SKM-1 treated with dmso at 0.1 percent for 144 hours (cell line): ENCODE measurements at regions not wholly inside any gene's neighbourhood (a gene's known extent, or its start where the extent isn't known, plus 50 kb on each side); places are given as distances from the start of the nearest gene placed in this dataset.
"Not testable (repeated sequence)": the region's sequence is repeated elsewhere in the genome, so short reads cannot be mapped to it uniquely, and the experiment has no call there.

Experiments
- DNase-seq: peaks from one replicate; lab custom pipeline; 2025; ENCODE audit not compliant: unreplicated experiment; lab: John Stamatoyannopoulos, UW

DNA sequence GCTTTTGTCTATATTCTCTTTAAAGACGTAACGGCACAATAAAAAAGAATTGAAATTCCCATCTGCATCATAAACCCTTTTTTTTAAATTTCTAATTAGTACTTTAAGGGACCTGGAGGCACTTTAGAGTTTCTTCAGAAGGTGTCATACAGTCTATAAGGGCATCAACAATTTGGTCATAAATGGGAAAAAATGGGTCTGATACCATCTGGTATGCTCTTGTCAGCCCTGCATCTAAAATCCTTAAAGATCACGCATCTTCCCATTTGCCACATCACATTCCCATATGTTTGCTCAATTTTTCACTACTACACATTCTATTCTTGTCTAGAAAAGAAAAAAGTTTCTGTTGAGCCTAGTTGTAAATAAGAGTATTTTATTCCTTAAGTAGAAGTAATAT lies 53.8 kb downstream of the COX7C start:
- DNase-seq: no peak

DNA sequence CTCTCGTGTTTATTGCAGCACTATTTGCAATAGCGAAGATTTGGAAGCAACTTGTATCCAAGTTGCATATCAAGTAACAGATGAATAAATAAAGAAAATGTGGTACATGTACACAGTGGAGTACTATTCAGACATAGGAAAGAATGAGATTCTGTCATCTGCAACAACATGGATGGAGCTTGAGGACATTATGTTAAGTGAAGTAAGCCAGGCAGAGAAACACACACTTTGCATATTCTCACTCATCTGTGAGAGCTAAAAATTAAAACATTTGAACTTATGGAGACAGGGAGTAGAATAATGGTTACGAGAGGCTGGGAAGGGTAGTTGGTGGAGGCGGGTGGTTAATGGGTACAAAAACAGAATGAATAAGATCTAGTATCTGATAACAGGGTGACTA lies 56.3 kb downstream of the COX7C start:
- no peak for DNase-seq

DNA sequence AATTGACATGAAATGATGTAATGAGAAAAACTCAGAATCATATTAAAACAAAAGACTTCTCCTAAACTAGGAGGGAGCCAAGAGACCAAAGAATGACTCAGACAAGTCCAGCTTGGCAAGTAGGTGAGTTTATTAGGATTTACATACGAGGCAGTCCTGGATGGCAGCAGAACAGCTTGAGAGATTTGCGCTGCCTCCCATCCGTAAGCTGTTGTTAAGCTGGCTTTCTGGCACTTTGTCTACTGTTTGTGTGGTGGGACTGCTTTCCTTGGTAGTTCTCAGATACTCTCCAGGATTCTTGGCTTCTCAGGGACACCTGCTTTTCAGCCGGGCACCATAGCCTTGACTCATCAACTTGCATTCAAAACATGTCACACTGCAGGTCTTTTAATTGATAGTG lies 57.6 kb downstream of the COX7C start:
- DNase-seq: no peak

DNA sequence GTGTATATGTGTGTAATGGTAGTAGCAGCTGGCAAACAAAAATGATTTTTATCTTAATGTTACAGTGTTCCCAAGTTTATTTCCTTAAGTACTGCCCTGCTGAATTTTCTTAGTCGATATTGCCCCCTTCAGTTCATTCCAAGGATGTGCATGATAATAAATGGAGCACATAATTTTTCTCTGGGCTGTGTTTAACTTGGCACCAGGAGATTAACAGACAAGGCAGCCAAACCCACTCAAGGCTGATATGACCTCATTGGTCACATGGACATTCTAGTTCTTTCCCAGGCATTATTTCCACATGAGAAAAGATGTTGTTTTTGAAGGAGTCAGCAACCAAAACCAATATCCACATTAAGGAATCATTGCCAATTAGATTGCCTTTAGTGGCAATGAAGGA lies 61.8 kb downstream of the COX7C start:
- DNase-seq: peak; percentile 45

DNA sequence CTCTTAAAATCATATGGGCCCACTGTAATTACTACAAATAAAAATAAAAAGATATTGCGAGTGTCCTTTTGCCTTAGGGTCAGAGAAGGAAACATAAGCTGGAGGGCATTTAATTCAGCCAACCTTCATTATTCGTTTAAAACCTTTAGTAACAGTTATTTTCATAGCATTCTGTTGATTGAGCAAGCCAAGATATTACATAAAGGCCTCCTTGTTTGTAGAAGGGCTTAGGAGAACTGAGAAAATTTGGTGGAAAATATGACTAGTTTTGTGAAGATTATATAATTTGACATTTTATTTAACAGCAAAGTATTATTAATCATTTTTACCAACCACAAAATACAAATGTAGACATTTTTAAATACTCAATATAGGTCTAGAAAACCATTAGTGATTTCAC lies 62.2 kb downstream of the COX7C start:
- DNase-seq: no peak

DNA sequence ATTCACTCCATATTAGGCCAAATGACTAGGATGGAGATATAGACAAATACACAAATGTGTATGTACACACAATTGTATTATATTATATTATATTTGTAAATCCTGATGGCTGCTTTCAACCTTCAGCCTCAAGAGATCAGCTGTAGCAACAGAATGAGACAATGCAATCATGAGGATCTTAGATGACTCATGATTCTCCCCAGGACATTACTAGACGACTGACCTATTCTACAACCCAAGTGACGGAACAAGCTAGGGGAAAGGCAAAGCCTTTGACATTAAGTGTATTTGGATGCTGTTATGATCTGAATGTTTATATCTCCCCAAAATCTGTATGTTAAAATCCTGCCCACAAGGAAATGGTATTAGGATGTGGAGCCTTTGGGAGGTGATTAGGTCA lies 66.5 kb downstream of the COX7C start:
- DNase-seq: no peak

DNA sequence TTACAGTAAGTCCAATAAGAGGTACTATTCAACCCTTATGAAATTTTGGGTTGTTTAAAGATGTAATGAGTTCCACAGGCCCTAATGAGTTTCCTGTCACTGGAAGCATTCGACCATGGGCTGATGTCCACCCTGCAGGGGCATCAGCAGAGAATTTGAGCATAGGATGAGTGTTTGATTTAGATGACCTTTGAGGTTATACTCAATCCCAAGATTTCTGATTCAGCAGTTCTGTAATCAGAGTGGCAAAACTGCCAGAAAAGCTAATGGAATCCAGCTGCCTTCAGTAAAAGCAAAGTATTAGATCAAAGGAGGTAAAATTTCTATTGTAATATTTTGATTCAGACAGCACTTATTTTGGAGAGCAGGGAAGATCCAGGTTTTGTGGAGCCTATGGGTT lies 68.3 kb downstream of the COX7C start:
- no peak for DNase-seq

DNA sequence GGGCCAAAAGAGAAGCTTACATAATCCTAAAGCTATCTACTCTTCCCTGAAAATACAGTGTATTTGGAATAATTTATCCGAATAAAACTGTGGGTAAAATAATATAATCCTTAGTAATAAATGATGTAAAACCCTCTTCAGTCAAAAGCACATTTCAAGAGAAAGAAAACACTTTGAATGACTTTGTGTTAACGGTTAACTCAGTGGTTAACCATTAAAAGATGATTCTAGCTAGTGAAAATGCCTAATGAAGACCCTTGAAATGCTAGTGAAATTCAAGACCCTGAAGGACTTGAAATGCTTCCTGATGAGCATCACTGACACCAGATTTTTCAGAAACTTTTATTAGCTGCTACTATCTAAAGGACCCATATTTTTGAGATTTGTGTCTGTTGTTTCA lies 70.7 kb downstream of the COX7C start:
- no peak for DNase-seq

DNA sequence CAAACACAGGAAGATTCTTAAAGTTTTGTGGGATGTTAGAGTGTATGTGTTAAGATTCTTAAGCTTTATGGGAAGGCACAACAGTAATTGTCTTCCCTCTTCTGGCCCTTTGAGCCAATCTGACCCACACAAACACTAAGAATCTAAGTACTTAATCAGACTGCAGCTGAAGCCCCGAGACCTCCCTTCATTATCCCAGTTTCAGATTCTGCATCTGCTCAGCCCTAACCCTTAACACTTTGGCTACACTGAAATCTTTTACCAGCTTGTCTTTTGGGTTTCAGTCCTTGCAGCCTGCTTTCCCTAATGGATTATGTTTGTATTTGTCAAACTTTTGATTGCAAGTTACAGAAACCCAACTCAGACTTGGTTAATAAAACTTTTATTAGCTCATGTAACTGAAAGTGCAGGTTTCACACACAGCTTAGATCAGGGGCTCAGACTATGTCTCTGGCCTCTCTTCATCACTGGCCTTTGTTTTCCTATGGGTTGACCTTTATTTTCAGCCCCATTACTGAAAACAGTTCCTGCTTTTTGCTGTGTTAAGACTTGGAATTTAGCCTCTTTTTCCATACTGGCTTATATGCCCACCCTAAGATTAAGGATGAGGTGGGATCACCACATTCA lies 71.5 kb downstream of the COX7C start:
- no peak for DNase-seq

DNA sequence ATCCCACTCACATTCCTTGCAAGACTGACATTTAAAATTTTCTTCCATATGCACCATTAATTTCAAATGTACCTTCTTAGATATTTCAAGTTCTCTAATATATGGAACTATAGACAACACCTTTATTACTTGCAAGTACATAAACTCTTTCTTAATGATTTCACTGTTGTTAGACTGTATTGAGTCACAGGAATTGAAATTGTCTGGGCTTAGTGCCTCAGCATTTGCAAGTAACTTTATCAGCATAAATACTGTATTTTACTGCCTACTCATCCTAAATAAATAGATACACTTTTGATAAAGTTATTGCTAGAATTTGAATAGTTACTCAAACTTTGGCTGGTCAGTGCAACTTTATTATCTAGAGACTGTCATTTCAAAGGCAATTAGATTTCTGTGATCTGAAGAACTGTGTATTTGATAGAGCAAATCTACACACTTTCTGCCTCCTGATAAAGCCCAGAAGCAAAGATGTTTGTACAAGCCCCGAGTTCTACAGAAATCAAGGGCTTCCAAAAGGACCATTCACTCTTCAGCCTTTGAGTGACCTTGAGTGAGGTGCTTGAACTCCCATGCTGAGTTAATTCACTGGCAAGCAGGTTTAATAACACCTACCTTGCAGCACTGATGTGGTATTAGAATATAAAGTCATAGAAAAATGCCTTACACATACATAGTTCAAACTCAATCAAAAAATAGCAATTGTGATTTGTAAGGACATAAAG lies 91.6 kb downstream of the COX7C start:
- DNase-seq: no peak

DNA sequence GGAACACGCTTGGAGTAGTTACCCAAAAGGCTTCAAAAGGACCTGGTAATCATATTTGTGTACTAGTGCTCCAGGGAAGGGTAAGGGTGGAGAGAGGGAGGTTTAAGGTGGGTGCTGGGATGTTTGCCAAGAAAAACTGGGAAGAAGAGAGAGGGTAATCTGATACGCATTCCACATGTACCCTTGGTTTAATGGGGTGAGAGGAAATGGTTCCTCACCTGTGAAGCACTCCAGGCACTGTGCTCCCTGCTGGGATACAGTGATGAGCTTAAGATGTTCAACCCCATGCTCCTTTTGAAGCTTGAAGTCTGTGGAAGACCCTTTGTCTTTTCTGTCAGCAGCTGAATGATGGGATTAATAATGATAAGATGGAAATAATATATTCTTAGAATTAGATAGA lies 98.4 kb downstream of the COX7C start:
- DNase-seq: no peak

DNA sequence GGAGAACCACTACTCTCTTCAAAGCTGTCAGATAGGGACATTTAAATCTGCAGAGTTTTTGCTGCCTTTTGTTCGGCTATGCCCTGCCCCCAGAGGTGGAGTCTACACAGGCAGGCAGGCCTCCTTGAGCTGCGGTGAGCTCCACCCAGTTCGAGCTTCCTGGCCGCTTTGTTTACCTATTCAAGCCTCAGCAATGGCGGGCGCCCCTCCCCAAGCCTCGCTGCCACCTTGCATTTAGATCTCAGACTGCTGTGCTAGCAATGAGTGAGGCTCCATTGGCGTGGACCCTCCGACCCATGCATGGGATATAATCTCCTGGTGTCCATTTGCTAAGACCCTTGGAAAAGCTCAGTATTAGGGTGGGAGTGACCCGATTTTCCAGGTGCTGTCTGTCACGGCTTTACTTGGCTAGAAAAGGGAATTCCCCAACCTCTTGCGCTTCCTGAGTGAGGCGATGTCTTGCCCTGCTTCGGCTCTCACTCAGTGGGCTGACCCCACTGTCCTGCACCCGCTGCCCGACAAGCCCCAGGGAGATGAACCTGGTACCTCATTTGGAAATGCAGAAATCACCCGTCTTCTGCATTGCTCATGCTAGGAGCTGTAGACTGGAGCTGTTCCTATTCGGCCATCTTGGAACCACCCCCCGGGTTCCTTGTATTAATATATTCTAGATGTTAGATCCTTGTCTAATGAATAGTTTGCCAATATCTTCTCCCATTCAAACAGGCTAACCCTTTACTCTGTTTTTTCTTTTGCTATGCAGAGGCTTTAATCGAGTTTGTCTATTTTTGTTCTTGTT lies 113.8 kb downstream of the COX7C start:
- DNase-seq: not testable (repeated sequence)

DNA sequence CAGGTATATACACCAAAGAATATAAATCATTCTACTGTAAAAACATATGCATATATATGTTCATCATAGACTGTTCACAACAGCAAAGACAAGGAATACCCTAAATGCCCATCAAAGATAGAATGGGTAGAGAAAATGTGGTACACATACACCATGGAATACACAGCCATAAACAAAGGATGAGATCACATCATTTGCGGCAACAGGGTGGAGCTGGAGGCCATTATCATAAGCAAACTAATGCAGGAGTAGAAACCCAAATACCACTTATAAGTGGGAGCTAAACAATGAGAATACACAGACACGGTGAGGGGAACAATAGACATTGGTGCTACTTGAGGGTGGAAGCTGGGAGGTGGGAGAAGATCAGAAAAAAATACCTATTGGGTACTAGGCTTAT lies 117.6 kb downstream of the COX7C start:
- no peak for DNase-seq

DNA sequence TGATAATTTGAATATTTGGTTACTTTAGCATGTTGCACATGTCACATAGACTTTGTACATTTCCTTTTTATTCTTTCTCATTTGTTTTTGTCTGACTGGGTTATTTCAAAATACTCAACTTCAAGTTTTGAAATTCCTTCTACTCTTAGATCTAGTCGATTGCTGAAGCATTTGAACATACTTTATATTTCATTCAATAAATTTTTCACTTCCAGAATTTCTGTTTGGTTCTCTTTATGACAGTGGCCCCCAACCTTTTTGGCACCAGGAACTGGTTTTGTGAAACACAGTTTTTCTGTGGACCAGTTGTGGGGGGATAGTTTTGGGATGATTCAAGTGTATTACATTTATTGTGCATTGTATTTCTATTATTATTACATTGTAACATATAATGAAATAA lies 119.8 kb downstream of the COX7C start:
- no peak for DNase-seq

DNA sequence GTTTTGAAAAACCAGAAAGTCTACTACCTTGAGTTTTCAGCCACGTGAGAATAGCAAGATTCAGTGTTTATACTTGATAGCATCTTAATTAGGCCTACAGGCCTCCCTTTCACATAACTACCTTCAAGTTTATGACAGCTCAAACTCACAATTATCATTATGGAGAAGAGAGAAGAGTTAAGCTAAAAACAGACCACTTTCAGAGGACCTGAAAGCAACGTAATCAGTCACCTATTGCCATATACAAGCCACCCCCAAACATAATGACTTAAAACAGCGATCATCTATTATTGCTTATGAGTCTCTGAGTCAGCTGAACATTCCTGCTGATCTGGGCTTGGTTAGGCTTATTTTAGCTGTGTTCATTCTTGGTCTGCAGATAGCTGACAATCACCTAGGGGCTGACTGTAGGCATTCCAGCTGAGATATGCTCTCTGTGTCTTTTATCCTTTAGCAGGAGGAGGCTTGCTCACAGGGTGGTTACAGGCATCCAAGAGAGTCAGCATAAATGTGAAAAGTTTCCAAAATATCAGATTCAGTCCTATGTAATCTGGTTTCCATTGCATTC lies 130.9 kb downstream of the COX7C start:
- no peak for DNase-seq

DNA sequence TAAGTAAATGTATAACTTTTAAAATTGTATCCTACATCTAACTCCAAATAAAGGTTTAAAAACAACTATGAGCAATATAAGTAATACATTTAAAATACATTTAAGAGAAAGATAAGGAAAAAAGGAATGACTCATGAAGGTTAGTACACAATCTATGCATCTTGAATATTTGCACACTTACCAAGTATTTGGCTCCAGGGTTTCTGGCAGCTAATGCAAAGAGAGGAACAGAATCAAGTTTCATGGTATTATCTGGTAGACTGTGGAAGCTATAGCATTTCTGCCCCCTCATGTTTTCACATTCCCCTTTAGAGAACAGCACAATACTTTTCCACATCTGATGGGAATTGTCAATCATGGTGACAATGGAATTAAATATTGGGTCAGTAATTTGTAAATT lies 132.1 kb downstream of the COX7C start:
- DNase-seq: no peak

DNA sequence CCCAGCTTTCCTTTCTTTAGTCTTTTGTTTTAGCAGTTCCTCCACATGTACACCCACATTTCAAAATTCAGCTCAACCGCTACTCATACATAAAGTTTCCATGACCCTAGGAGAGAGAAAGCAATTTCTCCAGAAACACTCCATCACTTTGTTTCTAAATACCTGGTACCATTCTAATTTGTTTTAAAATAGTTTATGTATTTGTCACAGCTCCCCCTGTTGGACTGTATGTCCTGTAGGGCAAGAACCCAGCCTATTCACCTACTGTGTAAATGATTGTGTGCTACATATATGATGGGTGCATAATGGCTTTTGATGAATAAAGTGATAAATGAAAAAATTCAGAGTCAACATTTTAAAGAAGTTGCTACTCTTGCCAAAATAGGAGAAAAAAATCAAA lies 139.1 kb downstream of the COX7C start:
- no peak for DNase-seq

DNA sequence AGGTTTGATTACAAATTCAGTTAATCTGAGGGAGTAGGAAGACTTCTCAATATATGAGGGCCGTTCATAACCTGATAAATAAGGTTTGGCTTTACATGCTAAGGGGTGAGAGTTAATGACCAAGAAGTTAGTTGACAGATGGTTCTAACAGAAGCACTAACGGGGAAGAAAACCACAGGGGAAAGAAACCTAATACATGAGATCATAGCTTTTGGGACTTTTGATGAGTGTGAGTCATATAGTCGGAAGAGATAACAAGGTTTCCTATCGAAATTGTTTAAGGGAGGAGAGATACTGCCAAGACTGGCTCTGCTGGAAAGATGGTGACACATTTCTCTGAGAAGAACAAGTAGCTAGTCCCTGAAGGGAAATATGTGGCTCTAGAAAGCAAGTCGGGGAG lies 140.1 kb downstream of the COX7C start:
- DNase-seq: no peak

DNA sequence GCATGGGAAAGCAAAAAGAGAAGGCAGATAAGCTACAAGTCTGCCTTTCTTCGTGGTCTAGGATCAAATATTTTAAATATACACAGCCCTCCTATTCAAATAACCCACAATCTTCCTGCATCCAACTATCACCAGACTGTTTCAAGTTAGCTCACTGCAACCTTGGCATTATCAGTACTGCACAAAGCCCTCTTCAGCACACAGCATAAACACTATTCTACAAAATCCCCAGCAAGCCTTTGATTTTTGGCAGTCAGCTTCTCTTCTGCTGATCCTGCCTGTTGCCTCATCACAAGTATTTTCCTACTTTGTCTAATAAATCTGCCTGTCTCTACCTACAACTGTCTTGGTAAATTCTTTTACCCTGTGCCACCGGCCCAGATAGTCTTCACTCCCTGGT lies 142.9 kb downstream of the COX7C start:
- DNase-seq: no peak

DNA sequence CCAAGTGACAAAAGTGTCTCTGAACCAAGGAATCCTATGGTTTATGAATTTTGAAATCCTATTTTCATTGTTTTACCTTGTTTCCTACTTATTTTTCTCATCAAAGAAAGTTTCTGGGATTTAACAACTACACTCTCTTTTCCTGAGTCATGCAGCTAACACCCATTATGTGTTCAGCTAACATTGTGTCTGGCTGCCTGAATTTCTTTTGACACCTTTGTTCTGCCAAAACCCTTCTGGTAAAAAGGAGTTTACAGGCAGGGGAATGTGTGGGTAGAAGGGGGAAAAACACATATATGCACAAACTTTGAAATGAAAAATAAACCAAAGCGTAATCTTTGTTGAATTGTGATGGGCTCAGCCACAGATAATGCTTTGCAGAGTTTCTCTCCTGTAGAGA lies 146.2 kb downstream of the COX7C start:
- DNase-seq: no peak

DNA sequence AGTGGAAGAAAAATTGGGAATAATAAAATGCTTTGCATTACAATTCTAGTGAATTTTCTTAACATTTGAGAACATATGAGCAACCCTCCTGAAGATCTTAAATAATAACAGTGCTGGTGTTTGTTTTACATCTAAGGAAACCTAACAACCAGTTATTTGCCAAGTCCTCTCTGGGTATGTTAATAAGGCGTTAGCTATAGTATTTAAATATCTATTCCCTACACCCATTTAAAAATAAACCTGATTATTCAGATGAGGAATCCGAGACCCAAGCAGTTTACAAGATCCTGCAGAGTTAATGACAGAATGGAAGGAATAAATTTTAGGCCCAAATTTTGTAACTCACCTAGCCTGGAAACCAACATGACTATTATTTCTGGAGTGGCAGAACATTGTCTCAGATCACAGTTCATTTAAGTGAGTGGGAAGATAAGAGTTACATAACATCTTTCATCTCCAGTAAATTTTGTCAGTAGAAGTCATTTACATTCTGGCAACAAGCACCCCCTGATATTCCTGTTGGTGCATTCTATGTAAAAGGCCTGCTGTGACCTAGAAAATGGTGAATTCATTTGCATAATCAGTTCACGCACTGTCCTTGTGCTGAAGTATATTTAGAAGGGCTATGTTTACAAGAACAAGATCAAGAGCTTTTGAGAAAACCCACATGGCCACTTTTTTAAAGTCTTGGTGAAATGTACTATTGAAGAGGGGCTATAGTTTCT lies 148.2 kb downstream of the COX7C start:
- DNase-seq: no peak
